DND-41 (cell line): ENCODE measurements at regions not wholly inside any gene's neighbourhood (a gene's known extent, or its start where the extent isn't known, plus 50 kb on each side); places are given as distances from the start of the nearest gene placed in this dataset.

ENCODE experiments used
- CTCF ChIP-seq: IDR thresholded peaks from 2 replicates; pipeline ENCODE4 v1.5.1; 2012; ENCODE audit warnings: borderline replicate concordance, low read length, moderate library complexity, mild to moderate bottlenecking; ENCODE audit not compliant: poor library complexity, severe bottlenecking; ENCODE audit errors: extremely low read depth
- EZH2 ChIP-seq: IDR thresholded peaks from 3 replicates; pipeline ENCODE4 v1.6.1; 2012; ENCODE audit warnings: borderline replicate concordance, low read depth, mild to moderate bottlenecking, moderate library complexity, low read length, inconsistent platforms; ENCODE audit not compliant: severe bottlenecking

GRCh38 chr3:163817015-163817414, 1261.3 kb downstream of the SI start:
- no peak for TF ChIP-seq CTCF
- no peak for TF ChIP-seq EZH2
